ENCODE measurements at regions not wholly inside any gene's neighbourhood (a gene's known extent, or its start where the extent isn't known, plus 50 kb on each side); places are given as distances from the start of the nearest gene placed in this dataset.
"Not testable (repeated sequence)": the region's sequence is repeated elsewhere in the genome, so short reads cannot be mapped to it uniquely, and the experiment has no call there.

GRCh38 chr15:25587616-25588340 is 149.0 kb upstream of the UBE3A start:
- ATAC-seq: no peak
- 65 to 66% methylated on average over 7 of the region's 7 CpGs for WGBS, 2 donors
- no peaks in the 10 kb centered on the region for H3K36me3 ChIP-seq (replicated peaks in 1 of 2; ENCODE audit: insufficient read depth in 1 of 2, low read depth in 2 of 2)
- DNase-seq: no peak
- no peaks in the 10 kb centered on the region for H3K27me3 ChIP-seq
- TF ChIP-seq CTCF (IDR thresholded peaks at IDR 0.05) (no peak), POLR2A (IDR thresholded peaks at IDR 0.05) (no peak)
- no peaks in the 10 kb centered on the region for H3K4me1 ChIP-seq
- H3K9me3 ChIP-seq: peaks cover 0 to 6% (median 0%) of the 10 kb centered on the region in 3 donors
- no peak overlapping the region for H3K4me3 ChIP-seq
- intact Hi-C loops (cut with DNase I): no loop called here
- H3K27ac ChIP-seq: no peak overlapping the region

- intact Hi-C loops (cut with DNase I): no loop called here
Measured at GRCh38 chr15:25582886-25583285, 144.1 kb upstream of the UBE3A start.

GRCh38 chr15:25579127-25579526 is 140.3 kb upstream of the UBE3A start:
- no peaks in the 10 kb centered on the region for H3K27me3 ChIP-seq
- TF ChIP-seq CTCF (IDR thresholded peaks at IDR 0.05) (no peak), POLR2A (IDR thresholded peaks at IDR 0.05) (no peak)
- H3K4me3 ChIP-seq: no peak overlapping the region
- ATAC-seq (no peak), DNase-seq (no peak)
- WGBS, 2 donors: 96 to 97% methylated on average over 2 of the region's 2 CpGs
- no peaks in the 10 kb centered on the region for H3K4me1 ChIP-seq
- H3K36me3 ChIP-seq (replicated peaks in 1 of 2; ENCODE audit: insufficient read depth in 1 of 2, low read depth in 2 of 2): no peaks in the 10 kb centered on the region
- intact Hi-C loops (cut with DNase I): no loop called here
- no peak overlapping the region for H3K27ac ChIP-seq
- no peaks in the 10 kb centered on the region for H3K9me3 ChIP-seq

More at GRCh38 chr15:25582886-25583285, 144.1 kb upstream of the UBE3A start:
- TF ChIP-seq POLR2A (IDR thresholded peaks at IDR 0.05): no peak
- Histone ChIP-seq H3K9me3 (peaks cover 0 to 6% (median 0%) of the 10 kb centered on the region in 3 donors), H3K4me1 (no peaks in the 10 kb centered on the region), H3K4me3 (no peak overlapping the region), H3K27ac (no peak overlapping the region), H3K27me3 (no peaks in the 10 kb centered on the region), H3K36me3 (replicated peaks in 1 of 2; ENCODE audit: insufficient read depth in 1 of 2, low read depth in 2 of 2) (no peaks in the 10 kb centered on the region)
- ATAC-seq (no peak), DNase-seq (no peak)
- WGBS, 2 donors: 54 to 60% methylated on average over 4 of the region's 4 CpGs

GRCh38 chr15:25572191-25572590 is 133.4 kb upstream of the UBE3A start:
- intact Hi-C loops (cut with DNase I): no loop called here
- no peaks in the 10 kb centered on the region for H3K4me1 ChIP-seq
- WGBS, 2 donors: 48 to 63% methylated on average over 4 of the region's 4 CpGs
- TF ChIP-seq CTCF (IDR thresholded peaks at IDR 0.05) (no peak), POLR2A (IDR thresholded peaks at IDR 0.05) (no peak)
- H3K27ac ChIP-seq: no peak overlapping the region
- ATAC-seq: no peak
- no peak for DNase-seq
- no peaks in the 10 kb centered on the region for H3K9me3 ChIP-seq
- no peaks in the 10 kb centered on the region for H3K36me3 ChIP-seq (replicated peaks in 1 of 2; ENCODE audit: insufficient read depth in 1 of 2, low read depth in 2 of 2)
- no peak overlapping the region for H3K4me3 ChIP-seq
- no peaks in the 10 kb centered on the region for H3K27me3 ChIP-seq

GRCh38 chr15:25568751-25569150 is 129.9 kb upstream of the UBE3A start:
- ATAC-seq: no peak
- TF ChIP-seq POLR2A (IDR thresholded peaks at IDR 0.05) (no peak), CTCF (IDR thresholded peaks at IDR 0.05) (no peak)
- intact Hi-C loops (cut with DNase I): no loop called here

GRCh38 chr15:25566545-25566944 is 127.7 kb upstream of the UBE3A start:
- H3K36me3 ChIP-seq (replicated peaks in 1 of 2; ENCODE audit: insufficient read depth in 1 of 2, low read depth in 2 of 2); intact Hi-C loops (cut with DNase I): not testable (repeated sequence)

More at GRCh38 chr15:25568751-25569150, 129.9 kb upstream of the UBE3A start:
- no peak overlapping the region for H3K27ac ChIP-seq
- H3K9me3 ChIP-seq: no peaks in the 10 kb centered on the region
- H3K36me3 ChIP-seq (replicated peaks in 1 of 2; ENCODE audit: insufficient read depth in 1 of 2, low read depth in 2 of 2): no peaks in the 10 kb centered on the region
- 74 to 85% methylated on average over 7 of the region's 7 CpGs for WGBS, 2 donors
- H3K4me1 ChIP-seq: no peaks in the 10 kb centered on the region
- H3K27me3 ChIP-seq: no peaks in the 10 kb centered on the region
- H3K4me3 ChIP-seq: no peak overlapping the region
- DNase-seq: no peak

More at GRCh38 chr15:25566545-25566944, 127.7 kb upstream of the UBE3A start:
- DNase-seq, ATAC-seq, H3K9me3 ChIP-seq, H3K27ac ChIP-seq, H3K4me1 ChIP-seq, H3K27me3 ChIP-seq, H3K4me3 ChIP-seq: not testable (repeated sequence)
- 51 to 64% methylated on average over 6 of the region's 6 CpGs for WGBS, 2 donors

All from body of pancreas (tissue), 4 donors.